Stomach (tissue), 4 donors: ENCODE measurements at regions not wholly inside any gene's neighbourhood (a gene's known extent, or its start where the extent isn't known, plus 50 kb on each side); places are given as distances from the start of the nearest gene placed in this dataset.
"Not testable (repeated sequence)": the region's sequence is repeated elsewhere in the genome, so short reads cannot be mapped to it uniquely, and the experiment has no call there.

Experiments
- EP300 ChIP-seq: sonication (generic); formaldehyde crosslinking; IDR thresholded peaks from one replicate; pipeline ENCODE4 v1.6.1; 2017; ENCODE audit warnings: antibody characterized with exemption
- TF ChIP-seq, protein P1 (sequence below), 7 experiments: fragments of 450-650 bp in 4 of 7; fragments of 200-600 bp in 3 of 7; sonication (generic) in 3 of 7; IDR thresholded peaks; one replicate each; pipeline ENCODE4 v1.5.1; 2016 to 2019; ENCODE audit warnings: antibody characterized with exemption in 7 of 7, control low read depth in 2 of 7, mild to moderate bottlenecking in 1 of 7

DNA sequence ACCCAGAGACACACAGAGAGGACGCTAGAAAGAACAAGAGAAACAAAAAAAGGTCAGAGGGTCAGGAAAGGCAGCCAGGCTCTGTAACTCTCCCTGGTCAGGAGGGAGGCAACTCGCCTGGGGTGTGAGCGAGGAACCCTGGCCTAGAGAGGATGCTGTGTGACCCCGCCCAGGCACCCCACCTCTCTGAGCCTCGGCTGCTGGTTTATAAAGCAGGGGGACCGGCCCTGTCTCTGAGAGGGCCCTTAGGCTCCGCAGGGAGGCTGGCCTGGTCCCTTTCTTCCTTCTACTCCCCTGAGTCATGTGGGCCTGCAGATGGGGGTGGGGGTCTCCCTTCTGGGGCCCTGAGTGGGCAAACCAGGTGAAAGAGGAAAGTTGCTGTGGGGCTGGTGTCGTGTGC, 81.3 kb upstream of the GOLGA6L4 start:
- TF ChIP-seq EP300: not testable (repeated sequence)
- TF ChIP-seq, protein P1, sequence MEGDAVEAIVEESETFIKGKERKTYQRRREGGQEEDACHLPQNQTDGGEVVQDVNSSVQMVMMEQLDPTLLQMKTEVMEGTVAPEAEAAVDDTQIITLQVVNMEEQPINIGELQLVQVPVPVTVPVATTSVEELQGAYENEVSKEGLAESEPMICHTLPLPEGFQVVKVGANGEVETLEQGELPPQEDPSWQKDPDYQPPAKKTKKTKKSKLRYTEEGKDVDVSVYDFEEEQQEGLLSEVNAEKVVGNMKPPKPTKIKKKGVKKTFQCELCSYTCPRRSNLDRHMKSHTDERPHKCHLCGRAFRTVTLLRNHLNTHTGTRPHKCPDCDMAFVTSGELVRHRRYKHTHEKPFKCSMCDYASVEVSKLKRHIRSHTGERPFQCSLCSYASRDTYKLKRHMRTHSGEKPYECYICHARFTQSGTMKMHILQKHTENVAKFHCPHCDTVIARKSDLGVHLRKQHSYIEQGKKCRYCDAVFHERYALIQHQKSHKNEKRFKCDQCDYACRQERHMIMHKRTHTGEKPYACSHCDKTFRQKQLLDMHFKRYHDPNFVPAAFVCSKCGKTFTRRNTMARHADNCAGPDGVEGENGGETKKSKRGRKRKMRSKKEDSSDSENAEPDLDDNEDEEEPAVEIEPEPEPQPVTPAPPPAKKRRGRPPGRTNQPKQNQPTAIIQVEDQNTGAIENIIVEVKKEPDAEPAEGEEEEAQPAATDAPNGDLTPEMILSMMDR (IDR thresholded peaks at IDR 0.05): not testable (repeated sequence)
